ENCODE measurements at regions not wholly inside any gene's neighbourhood (a gene's known extent, or its start where the extent isn't known, plus 50 kb on each side); places are given as distances from the start of the nearest gene placed in this dataset.
"Not testable (repeated sequence)": the region's sequence is repeated elsewhere in the genome, so short reads cannot be mapped to it uniquely, and the experiment has no call there.

GRCh38 chr12:100083308-100083707, 59.4 kb downstream of the BLTP3B start:
- DNase-seq (ENCODE audit: low read depth, low spot score): no peak

- not testable (repeated sequence) for DNase-seq (ENCODE audit: low read depth, low spot score)
These were observed 63.9 kb downstream of the BLTP3B start for GRCh38 chr12:100078777-100079176.

GRCh38 chr12:100077367-100077766, 65.3 kb downstream of the BLTP3B start:
- DNase-seq (ENCODE audit: low read depth, low spot score): no peak

GRCh38 chr12:100075598-100075997, 67.1 kb downstream of the BLTP3B start:
- no peak for DNase-seq (ENCODE audit: low read depth, low spot score)

GRCh38 chr12:100069795-100070194, 72.9 kb downstream of the BLTP3B start:
- DNase-seq (ENCODE audit: low read depth, low spot score): no peak

- DNase-seq (ENCODE audit: low read depth, low spot score): no peak
These were observed 74.4 kb downstream of the BLTP3B start for GRCh38 chr12:100068305-100068704.

GRCh38 chr12:100061814-100062213, 77.1 kb upstream of the ANKS1B start:
- no peak for DNase-seq (ENCODE audit: low read depth, low spot score)

GRCh38 chr12:100058482-100059029, 73.8 kb upstream of the ANKS1B start:
- DNase-seq (ENCODE audit: low read depth, low spot score): peak; percentile 66

- not testable (repeated sequence) for DNase-seq (ENCODE audit: low read depth, low spot score)
These were observed 61.5 kb upstream of the ANKS1B start for GRCh38 chr12:100046202-100046601.

- DNase-seq (ENCODE audit: low read depth, low spot score): no peak
These were observed 59.5 kb upstream of the ANKS1B start for GRCh38 chr12:100044266-100044665.

- no peak for DNase-seq (ENCODE audit: low read depth, low spot score)
These were observed 58.9 kb upstream of the ANKS1B start for GRCh38 chr12:100043631-100044030.
